ENCODE measurements at regions not wholly inside any gene's neighbourhood (a gene's known extent, or its start where the extent isn't known, plus 50 kb on each side); places are given as distances from the start of the nearest gene placed in this dataset.

- DNase-seq (no peak), ATAC-seq (no peak)
- CTCF ChIA-PET = no interaction called here
- peaks cover 6% of the 10 kb centered on the region for H3K27me3 Mint-ChIP-seq
- no peaks in the 10 kb centered on the region for H3K36me3 Mint-ChIP-seq (ENCODE audit: low read depth)
- H3K9me3 Mint-ChIP-seq = no peaks in the 10 kb centered on the region
- POLR2A ChIA-PET = no interaction called here
- intact Hi-C loops (cut with micrococcal nuclease) = no loop called here
- no peak overlapping the region for H3K27ac Mint-ChIP-seq
- H3K4me1 Mint-ChIP-seq (ENCODE audit: low read depth) = no peaks in the 10 kb centered on the region
- H3K4me3 Mint-ChIP-seq = no peak overlapping the region
- TF ChIP-seq CTCF (IDR thresholded peaks at IDR 0.05) = no peak
These were observed 68.8 kb upstream of the ATP2B2 start for GRCh38 chr3:10574101-10574620.

- no peak overlapping the region for H3K27ac Mint-ChIP-seq
- TF ChIP-seq CTCF (IDR thresholded peaks at IDR 0.05) = no peak
- ATAC-seq (no peak), DNase-seq (no peak)
- ChIA-PET CTCF (no interaction called here), POLR2A (no interaction called here)
- H3K27me3 Mint-ChIP-seq = peaks cover 6% of the 10 kb centered on the region
- no peak overlapping the region for H3K4me3 Mint-ChIP-seq
- H3K9me3 Mint-ChIP-seq = no peaks in the 10 kb centered on the region
- intact Hi-C loops (cut with micrococcal nuclease) = no loop called here
- no peaks in the 10 kb centered on the region for H3K4me1 Mint-ChIP-seq (ENCODE audit: low read depth)
- H3K36me3 Mint-ChIP-seq (ENCODE audit: low read depth) = no peaks in the 10 kb centered on the region
These were observed 70.3 kb upstream of the ATP2B2 start for GRCh38 chr3:10575601-10576160.

GRCh38 chr3:10577486-10577885, 72.1 kb upstream of the ATP2B2 start:
- H3K27me3 Mint-ChIP-seq = peaks cover 11% of the 10 kb centered on the region
- intact Hi-C loops (cut with micrococcal nuclease) = no loop called here
- ChIA-PET POLR2A (no interaction called here), CTCF (no interaction called here)
- TF ChIP-seq CTCF (IDR thresholded peaks at IDR 0.05) = no peak
- H3K9me3 Mint-ChIP-seq = no peaks in the 10 kb centered on the region
- H3K4me1 Mint-ChIP-seq (ENCODE audit: low read depth) = no peaks in the 10 kb centered on the region
- ATAC-seq = no peak
- H3K4me3 Mint-ChIP-seq = no peak overlapping the region
- no peak for DNase-seq
- H3K36me3 Mint-ChIP-seq (ENCODE audit: low read depth) = no peaks in the 10 kb centered on the region
- H3K27ac Mint-ChIP-seq = no peak overlapping the region

- Mint-ChIP-seq H3K9me3 (no peaks in the 10 kb centered on the region), H3K27ac (no peak overlapping the region), H3K36me3 (ENCODE audit: low read depth) (no peaks in the 10 kb centered on the region), H3K4me1 (ENCODE audit: low read depth) (no peaks in the 10 kb centered on the region), H3K27me3 (peaks cover 20% of the 10 kb centered on the region), H3K4me3 (no peak overlapping the region)
- ATAC-seq = no peak
- ChIA-PET POLR2A (no interaction called here), CTCF (no interaction called here)
- DNase-seq = no peak
- TF ChIP-seq CTCF (IDR thresholded peaks at IDR 0.05) = no peak
- intact Hi-C loops (cut with micrococcal nuclease) = no loop called here
These were observed 75.0 kb upstream of the ATP2B2 start for GRCh38 chr3:10580426-10580825.

- no peak overlapping the region for H3K27ac Mint-ChIP-seq
- intact Hi-C loops (cut with micrococcal nuclease) = no loop called here
- no peaks in the 10 kb centered on the region for H3K9me3 Mint-ChIP-seq
- DNase-seq (no peak), ATAC-seq (no peak)
- ChIA-PET CTCF (no interaction called here), POLR2A (no interaction called here)
- peaks cover 26% of the 10 kb centered on the region for H3K27me3 Mint-ChIP-seq
- no peaks in the 10 kb centered on the region for H3K4me1 Mint-ChIP-seq (ENCODE audit: low read depth)
- no peak overlapping the region for H3K4me3 Mint-ChIP-seq
- H3K36me3 Mint-ChIP-seq (ENCODE audit: low read depth) = no peaks in the 10 kb centered on the region
- TF ChIP-seq CTCF (IDR thresholded peaks at IDR 0.05) = no peak
These were observed 75.9 kb upstream of the ATP2B2 start for GRCh38 chr3:10581251-10581650.
